GM12875 (cell line): ENCODE measurements at regions not wholly inside any gene's neighbourhood (a gene's known extent, or its start where the extent isn't known, plus 50 kb on each side); places are given as distances from the start of the nearest gene placed in this dataset.

Source experiments
- H3K4me3 ChIP-seq: one replicate; pipeline ENCODE4 v1.5.1; 2011; ENCODE audit warnings: low read depth, low read length, control low read depth
- CTCF ChIP-seq: IDR thresholded peaks from 2 replicates; pipeline ENCODE4 v1.5.1; 2011; ENCODE audit warnings: low read depth, mild to moderate bottlenecking, control low read depth, inconsistent platforms, low read length, moderate library complexity, borderline replicate concordance; ENCODE audit not compliant: insufficient read depth

- H3K4me3 ChIP-seq, result no peak overlapping the region
- TF ChIP-seq CTCF, result no peak
Measured at GRCh38 chr15:62610265-62610869, 432.2 kb upstream of the TPM1 start.

GRCh38 chr15:62611002-62611401, 431.5 kb upstream of the TPM1 start:
- no peak for TF ChIP-seq CTCF
- no peak overlapping the region for H3K4me3 ChIP-seq

- H3K4me3 ChIP-seq, result no peak overlapping the region
- TF ChIP-seq CTCF, result no peak
Measured at GRCh38 chr15:62612183-62612733, 430.3 kb upstream of the TPM1 start.

- TF ChIP-seq CTCF, result no peak
Measured at GRCh38 chr15:62612771-62613170, 429.8 kb upstream of the TPM1 start.

GRCh38 chr15:62616746-62617145, 425.8 kb upstream of the TPM1 start:
- H3K4me3 ChIP-seq, result no peak overlapping the region
- TF ChIP-seq CTCF, result no peak

More at GRCh38 chr15:62612771-62613170, 429.8 kb upstream of the TPM1 start:
- no peak overlapping the region for H3K4me3 ChIP-seq

GRCh38 chr15:62617741-62618140, 424.8 kb upstream of the TPM1 start:
- H3K4me3 ChIP-seq, result no peak overlapping the region
- no peak for TF ChIP-seq CTCF

- H3K4me3 ChIP-seq, result no peak overlapping the region
- TF ChIP-seq CTCF, result no peak
Measured at GRCh38 chr15:62618432-62618831, 424.1 kb upstream of the TPM1 start.
